A549 (cell line): ENCODE measurements at regions not wholly inside any gene's neighbourhood (a gene's known extent, or its start where the extent isn't known, plus 50 kb on each side); places are given as distances from the start of the nearest gene placed in this dataset.

Experiments
- CTCF ChIP-seq: fragments of >200 bp; sonication (Bioruptor Twin); formaldehyde crosslinking; IDR thresholded peaks from 3 replicates; pipeline ENCODE4 v1.5.1; 2016
- EP300 ChIP-seq, 2 experiments: fragments of >200 bp; sonication (Bioruptor Twin); formaldehyde crosslinking; IDR thresholded peaks; 2 replicates in 1 of 2; 3 replicates in 1 of 2; pipeline ENCODE4 v1.6.1; 2016 to 2017
- JUNB ChIP-seq: fragments of >200 bp; sonication (Bioruptor Twin); formaldehyde crosslinking; IDR thresholded peaks from 2 replicates; pipeline ENCODE4 v1.6.1; 2016
- REST ChIP-seq: fragments of 200-600 bp; sonication (generic); IDR thresholded peaks from 2 replicates; pipeline ENCODE4 v1.6.1; 2016; ENCODE audit warnings: antibody characterized with exemption, mild to moderate bottlenecking, moderate library complexity

- TF ChIP-seq JUNB: no peak
- no peak for TF ChIP-seq CTCF
- TF ChIP-seq EP300 (IDR thresholded peaks at IDR 0.05): no peak
- TF ChIP-seq REST: no peak
Measured at GRCh38 chr17:77566566-77567138, 391.9 kb upstream of the TNRC6C start.
